ENCODE measurements at regions not wholly inside any gene's neighbourhood (a gene's known extent, or its start where the extent isn't known, plus 50 kb on each side); places are given as distances from the start of the nearest gene placed in this dataset.

DNA sequence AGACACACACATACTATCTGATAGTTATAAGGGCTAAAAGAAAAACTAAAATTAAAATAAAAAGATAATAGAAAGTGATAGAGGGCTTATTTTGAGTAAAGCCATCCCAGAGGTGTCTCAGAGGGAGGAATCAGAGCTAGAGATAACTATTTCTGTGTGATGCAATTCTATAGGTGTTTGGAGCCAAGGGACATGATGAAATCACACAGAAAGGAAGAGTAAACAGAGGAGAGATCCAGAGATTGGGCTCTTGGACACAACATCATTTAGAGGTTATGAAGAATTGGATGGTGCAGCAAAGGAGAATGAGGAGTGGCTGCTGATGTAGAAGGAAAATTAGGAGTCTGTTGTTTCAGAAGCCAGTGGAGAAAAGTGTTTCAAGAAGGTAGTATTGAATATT lies 393.5 kb downstream of the DIRAS2 start:
- Mint-ChIP-seq H3K4me1 (ENCODE audit: low read depth) (no peaks in the 10 kb centered on the region), H3K27ac (no peak overlapping the region), H3K4me3 (no peak overlapping the region), H3K36me3 (ENCODE audit: low read depth) (no peaks in the 10 kb centered on the region), H3K9me3 (no peaks in the 10 kb centered on the region), H3K27me3 (peaks cover 1% of the 10 kb centered on the region)
- intact Hi-C loops (cut with micrococcal nuclease) = no loop called here

- Mint-ChIP-seq H3K27ac (no peak overlapping the region), H3K36me3 (ENCODE audit: low read depth) (no peaks in the 10 kb centered on the region), H3K4me1 (ENCODE audit: low read depth) (no peaks in the 10 kb centered on the region), H3K27me3 (peaks cover 1% of the 10 kb centered on the region), H3K9me3 (no peaks in the 10 kb centered on the region), H3K4me3 (no peak overlapping the region)
- intact Hi-C loops (cut with micrococcal nuclease) = no loop called here
These were observed 391.3 kb downstream of the DIRAS2 start for GRCh38 chr9:90251316-90251715.

DNA sequence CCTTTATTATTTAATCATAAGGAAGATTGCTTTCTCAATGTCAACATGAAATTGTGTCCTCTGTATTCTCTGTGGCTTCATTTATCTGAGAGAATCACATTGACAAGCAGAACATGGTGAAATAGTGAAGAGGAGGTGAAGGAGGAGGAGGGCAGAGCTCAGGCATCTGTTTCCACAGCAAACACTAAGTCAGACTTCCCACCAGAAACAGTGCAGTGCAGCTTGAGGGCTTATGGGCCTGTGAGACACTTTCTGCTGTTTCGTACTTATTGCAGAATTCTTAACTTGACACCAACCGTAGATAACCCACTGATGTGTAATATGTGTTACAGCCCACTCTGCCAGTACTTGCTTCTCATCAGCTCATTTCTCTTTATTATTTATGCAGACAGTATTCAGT lies 386.3 kb downstream of the DIRAS2 start:
- no peaks in the 10 kb centered on the region for H3K4me1 Mint-ChIP-seq (ENCODE audit: low read depth)

GRCh38 chr9:90259311-90260246 lies 383.0 kb downstream of the DIRAS2 start:
- Mint-ChIP-seq H3K4me1 (ENCODE audit: low read depth) (no peaks in the 10 kb centered on the region), H3K27me3 (peaks cover 2% of the 10 kb centered on the region), H3K4me3 (no peak overlapping the region), H3K9me3 (peaks cover 20% of the 10 kb centered on the region), H3K27ac (no peak overlapping the region), H3K36me3 (ENCODE audit: low read depth) (no peaks in the 10 kb centered on the region)
- intact Hi-C loops (cut with micrococcal nuclease) = no loop called here

More for the DNA sequence above, 386.3 kb downstream of the DIRAS2 start:
- Mint-ChIP-seq H3K9me3 (peaks cover 13% of the 10 kb centered on the region), H3K27ac (no peak overlapping the region), H3K4me3 (no peak overlapping the region), H3K36me3 (ENCODE audit: low read depth) (no peaks in the 10 kb centered on the region), H3K27me3 (peaks cover 3% of the 10 kb centered on the region)
- intact Hi-C loops (cut with micrococcal nuclease) = no loop called here

- no peaks in the 10 kb centered on the region for H3K4me1 Mint-ChIP-seq (ENCODE audit: low read depth)
- H3K4me3 Mint-ChIP-seq = no peak overlapping the region
These were observed 380.9 kb downstream of the DIRAS2 start for GRCh38 chr9:90261698-90262097.

DNA sequence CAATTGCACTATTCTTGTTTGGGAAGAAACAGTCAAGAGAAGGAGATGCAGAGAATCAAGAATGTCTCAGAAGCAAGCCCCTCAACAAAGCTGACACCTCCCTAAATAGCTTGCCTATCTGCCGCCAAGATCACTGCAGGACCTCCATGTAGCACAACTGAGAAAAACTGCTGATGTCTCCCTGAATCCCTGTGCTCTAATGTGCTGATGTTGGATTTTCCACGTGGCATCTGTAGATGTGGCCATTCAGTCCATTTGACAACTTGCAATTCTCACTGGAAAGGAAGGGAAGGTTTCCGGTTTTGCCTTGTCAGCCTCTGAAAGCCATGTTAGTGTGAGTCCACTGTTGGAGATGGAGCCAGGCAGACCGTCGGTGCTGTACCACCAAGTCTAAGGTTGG lies 374.0 kb downstream of the DIRAS2 start:
- Mint-ChIP-seq H3K4me1 (ENCODE audit: low read depth) (no peaks in the 10 kb centered on the region), H3K27ac (no peak overlapping the region), H3K4me3 (no peak overlapping the region), H3K27me3 (peaks cover 8% of the 10 kb centered on the region), H3K9me3 (no peaks in the 10 kb centered on the region), H3K36me3 (ENCODE audit: low read depth) (no peaks in the 10 kb centered on the region)
- intact Hi-C loops (cut with micrococcal nuclease) = no loop called here

More at GRCh38 chr9:90261698-90262097, 380.9 kb downstream of the DIRAS2 start:
- Mint-ChIP-seq H3K9me3 (peaks cover 20% of the 10 kb centered on the region), H3K27me3 (peaks cover 5% of the 10 kb centered on the region), H3K36me3 (ENCODE audit: low read depth) (no peaks in the 10 kb centered on the region), H3K27ac (no peak overlapping the region)
- intact Hi-C loops (cut with micrococcal nuclease) = no loop called here

DNA sequence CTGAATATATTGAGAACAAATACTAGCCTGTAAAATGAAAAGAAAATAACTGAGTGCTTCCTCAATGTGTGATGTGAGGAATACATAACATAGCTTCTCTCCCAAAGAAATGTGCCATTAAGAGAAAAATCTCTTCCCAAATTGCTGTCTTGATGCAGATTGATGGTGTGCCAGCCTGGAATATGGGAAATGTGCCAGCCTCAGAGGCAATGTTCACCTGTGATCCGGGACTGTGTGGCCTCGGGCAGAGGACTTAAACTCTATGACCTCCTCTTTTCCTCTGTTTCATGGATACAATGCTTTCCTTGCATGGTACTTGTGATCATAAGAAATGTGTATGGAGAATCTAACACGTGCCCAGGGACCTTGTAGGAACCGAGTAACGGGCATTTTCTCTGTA lies 370.9 kb downstream of the DIRAS2 start:
- peaks cover 7% of the 10 kb centered on the region for H3K27me3 Mint-ChIP-seq
- no peak overlapping the region for H3K4me3 Mint-ChIP-seq
- no peaks in the 10 kb centered on the region for H3K4me1 Mint-ChIP-seq (ENCODE audit: low read depth)
- H3K36me3 Mint-ChIP-seq (ENCODE audit: low read depth) = no peaks in the 10 kb centered on the region
- no peak overlapping the region for H3K27ac Mint-ChIP-seq
- intact Hi-C loops (cut with micrococcal nuclease) = no loop called here
- no peaks in the 10 kb centered on the region for H3K9me3 Mint-ChIP-seq

DNA sequence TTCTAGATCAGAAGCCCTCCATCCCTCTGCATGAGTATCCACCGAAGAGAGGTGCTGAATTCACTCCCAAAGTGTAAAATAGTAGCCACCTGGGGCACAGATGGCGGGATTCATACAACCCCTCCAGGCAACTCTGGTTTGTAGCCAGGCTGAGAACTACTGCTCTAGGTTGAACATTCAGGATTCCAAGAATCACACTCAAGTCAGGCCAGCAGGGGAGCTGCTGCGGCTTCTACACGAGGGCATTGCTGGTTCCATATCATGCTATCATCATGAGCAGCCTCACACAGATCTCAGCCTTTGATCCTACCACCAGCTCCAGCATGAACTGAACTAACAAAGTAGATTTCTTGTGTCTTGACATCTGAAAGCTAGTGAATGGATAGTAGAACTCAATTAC lies 367.9 kb downstream of the DIRAS2 start:
- no peaks in the 10 kb centered on the region for H3K36me3 Mint-ChIP-seq (ENCODE audit: low read depth)
- H3K27ac Mint-ChIP-seq = no peak overlapping the region
- no peak overlapping the region for H3K4me3 Mint-ChIP-seq
- H3K27me3 Mint-ChIP-seq = peaks cover 15% of the 10 kb centered on the region
- intact Hi-C loops (cut with micrococcal nuclease) = no loop called here
- H3K4me1 Mint-ChIP-seq (ENCODE audit: low read depth) = no peaks in the 10 kb centered on the region
- H3K9me3 Mint-ChIP-seq = no peaks in the 10 kb centered on the region

DNA sequence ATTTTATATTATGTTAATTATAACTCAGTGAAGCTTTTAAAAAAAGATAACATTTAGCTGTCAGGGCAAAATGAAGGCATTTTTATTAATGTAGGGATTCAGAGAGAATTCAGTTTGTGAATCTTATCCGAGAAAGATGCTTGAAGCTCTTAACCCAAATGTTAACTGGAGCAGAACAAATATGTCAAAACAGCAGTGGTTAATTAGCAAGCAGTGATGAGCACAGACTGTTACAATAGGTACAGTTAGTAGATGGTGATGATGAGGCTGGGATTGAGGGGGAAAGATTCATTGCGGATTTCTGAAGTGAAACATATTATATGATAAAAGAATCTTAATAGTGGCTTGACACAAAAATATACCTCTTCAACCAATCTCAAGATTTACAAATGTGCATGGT lies 356.7 kb downstream of the DIRAS2 start:
- peaks cover 5% of the 10 kb centered on the region for H3K27me3 Mint-ChIP-seq
- no peak overlapping the region for H3K4me3 Mint-ChIP-seq
- intact Hi-C loops (cut with micrococcal nuclease) = no loop called here
- no peaks in the 10 kb centered on the region for H3K4me1 Mint-ChIP-seq (ENCODE audit: low read depth)
- H3K9me3 Mint-ChIP-seq = no peaks in the 10 kb centered on the region
- H3K36me3 Mint-ChIP-seq (ENCODE audit: low read depth) = no peaks in the 10 kb centered on the region
- H3K27ac Mint-ChIP-seq = no peak overlapping the region

GRCh38 chr9:90287567-90288274 lies 354.9 kb downstream of the DIRAS2 start:
- Mint-ChIP-seq H3K27me3 (peaks cover 5% of the 10 kb centered on the region), H3K4me1 (ENCODE audit: low read depth) (no peaks in the 10 kb centered on the region), H3K36me3 (ENCODE audit: low read depth) (no peaks in the 10 kb centered on the region), H3K4me3 (no peak overlapping the region), H3K27ac (no peak overlapping the region), H3K9me3 (no peaks in the 10 kb centered on the region)
- intact Hi-C loops (cut with micrococcal nuclease) = no loop called here

- no peaks in the 10 kb centered on the region for H3K9me3 Mint-ChIP-seq
- no peak overlapping the region for H3K4me3 Mint-ChIP-seq
- no peaks in the 10 kb centered on the region for H3K36me3 Mint-ChIP-seq (ENCODE audit: low read depth)
- H3K27me3 Mint-ChIP-seq = peaks cover 5% of the 10 kb centered on the region
- no peak overlapping the region for H3K27ac Mint-ChIP-seq
- intact Hi-C loops (cut with micrococcal nuclease) = no loop called here
- no peaks in the 10 kb centered on the region for H3K4me1 Mint-ChIP-seq (ENCODE audit: low read depth)
These were observed 354.4 kb downstream of the DIRAS2 start for GRCh38 chr9:90288275-90288639.

DNA sequence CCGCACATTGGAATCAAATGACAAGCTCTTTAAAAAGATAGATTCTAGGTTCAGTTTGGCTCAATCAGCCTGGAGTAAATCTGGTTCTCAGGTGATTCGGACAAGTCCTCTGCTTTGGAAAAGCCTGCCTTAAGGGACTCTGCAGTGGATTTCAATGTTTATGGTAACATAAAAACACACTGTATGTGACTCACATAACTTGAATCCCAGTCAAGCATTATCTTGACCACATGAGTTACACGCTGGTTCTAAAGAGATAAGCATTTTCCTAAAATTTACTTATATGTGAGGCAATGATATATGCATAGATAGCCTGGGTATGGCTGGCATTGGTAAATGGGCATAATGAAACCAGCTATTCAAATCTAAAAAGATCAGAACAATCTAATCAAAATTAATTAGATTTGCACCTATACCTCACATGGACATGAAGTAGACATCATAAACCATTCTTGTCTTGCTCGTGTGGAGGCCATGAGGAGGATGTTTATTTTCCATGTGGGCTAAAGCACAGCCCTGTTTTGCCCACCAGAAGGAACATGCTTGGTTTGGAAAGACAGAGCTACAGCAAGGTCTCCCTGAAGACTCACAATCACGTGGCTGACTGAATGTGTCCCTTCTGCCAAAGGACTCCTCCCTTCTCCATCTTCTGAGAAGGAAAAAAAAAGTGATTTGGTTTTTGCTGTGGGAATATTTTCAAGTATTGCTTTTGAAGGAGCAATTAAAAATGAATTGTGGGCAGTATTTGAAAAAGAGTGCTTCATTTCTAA lies 351.7 kb downstream of the DIRAS2 start:
- H3K4me1 Mint-ChIP-seq (ENCODE audit: low read depth) = no peaks in the 10 kb centered on the region
- no peak overlapping the region for H3K27ac Mint-ChIP-seq
- no peaks in the 10 kb centered on the region for H3K36me3 Mint-ChIP-seq (ENCODE audit: low read depth)
- intact Hi-C loops (cut with micrococcal nuclease) = no loop called here
- no peaks in the 10 kb centered on the region for H3K9me3 Mint-ChIP-seq
- H3K4me3 Mint-ChIP-seq = no peak overlapping the region
- peaks cover 5% of the 10 kb centered on the region for H3K27me3 Mint-ChIP-seq

DNA sequence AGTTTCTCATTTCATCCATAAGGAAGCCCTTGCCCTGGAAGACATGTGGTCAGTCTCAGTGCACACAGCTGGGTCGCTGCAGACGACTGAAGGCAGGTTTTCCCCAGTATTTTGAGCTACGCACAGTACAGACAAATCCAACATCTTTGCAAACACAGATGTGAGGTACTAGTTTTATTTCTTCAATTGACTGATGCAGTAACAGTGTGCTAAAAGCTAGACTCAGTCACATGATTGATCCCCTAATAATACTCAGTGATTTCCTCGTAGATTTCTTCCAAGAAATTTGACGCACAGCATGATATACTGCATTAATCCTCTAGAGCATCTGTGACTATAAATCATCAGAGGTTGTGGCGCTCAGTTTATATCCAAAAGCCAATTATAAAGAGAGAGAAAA lies 346.1 kb downstream of the DIRAS2 start:
- Mint-ChIP-seq H3K4me3 (no peak overlapping the region), H3K9me3 (no peaks in the 10 kb centered on the region), H3K27me3 (peaks cover 18% of the 10 kb centered on the region), H3K36me3 (ENCODE audit: low read depth) (no peaks in the 10 kb centered on the region), H3K4me1 (ENCODE audit: low read depth) (no peaks in the 10 kb centered on the region), H3K27ac (no peak overlapping the region)
- intact Hi-C loops (cut with micrococcal nuclease) = no loop called here

DNA sequence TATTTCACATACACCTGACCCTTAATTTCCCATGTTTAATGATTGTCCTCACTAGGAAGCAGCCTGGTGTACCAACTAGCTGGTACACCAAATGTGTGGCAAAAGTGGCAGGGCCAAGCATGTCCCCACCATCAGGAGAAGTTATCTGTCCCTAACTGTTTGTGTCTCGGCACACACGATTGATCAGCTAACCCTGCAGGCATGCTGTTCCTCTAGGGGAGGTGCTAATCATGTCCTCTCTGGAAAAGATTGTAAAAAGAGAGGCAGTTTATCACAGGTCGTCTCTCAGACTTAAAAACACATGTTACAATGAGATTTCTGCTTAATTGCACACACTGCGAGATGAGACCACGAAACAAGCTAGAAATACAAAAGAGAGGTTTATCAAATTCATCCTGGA lies 342.7 kb downstream of the DIRAS2 start:
- no peaks in the 10 kb centered on the region for H3K36me3 Mint-ChIP-seq (ENCODE audit: low read depth)

More for the DNA sequence above, 342.7 kb downstream of the DIRAS2 start:
- no peak overlapping the region for H3K4me3 Mint-ChIP-seq
- no peak overlapping the region for H3K27ac Mint-ChIP-seq
- no peaks in the 10 kb centered on the region for H3K9me3 Mint-ChIP-seq
- intact Hi-C loops (cut with micrococcal nuclease) = no loop called here
- no peaks in the 10 kb centered on the region for H3K4me1 Mint-ChIP-seq (ENCODE audit: low read depth)
- peaks cover 35% of the 10 kb centered on the region for H3K27me3 Mint-ChIP-seq

Measured in dendritic cell treated with granulocyte-macrophage colony-stimulating factor and Interleukin-4, amounts not matched to agents 40 ng/mL and 50 ng/mL, for 4 days (primary cell).